ENCODE measurements at regions not wholly inside any gene's neighbourhood (a gene's known extent, or its start where the extent isn't known, plus 50 kb on each side); places are given as distances from the start of the nearest gene placed in this dataset.

DNA sequence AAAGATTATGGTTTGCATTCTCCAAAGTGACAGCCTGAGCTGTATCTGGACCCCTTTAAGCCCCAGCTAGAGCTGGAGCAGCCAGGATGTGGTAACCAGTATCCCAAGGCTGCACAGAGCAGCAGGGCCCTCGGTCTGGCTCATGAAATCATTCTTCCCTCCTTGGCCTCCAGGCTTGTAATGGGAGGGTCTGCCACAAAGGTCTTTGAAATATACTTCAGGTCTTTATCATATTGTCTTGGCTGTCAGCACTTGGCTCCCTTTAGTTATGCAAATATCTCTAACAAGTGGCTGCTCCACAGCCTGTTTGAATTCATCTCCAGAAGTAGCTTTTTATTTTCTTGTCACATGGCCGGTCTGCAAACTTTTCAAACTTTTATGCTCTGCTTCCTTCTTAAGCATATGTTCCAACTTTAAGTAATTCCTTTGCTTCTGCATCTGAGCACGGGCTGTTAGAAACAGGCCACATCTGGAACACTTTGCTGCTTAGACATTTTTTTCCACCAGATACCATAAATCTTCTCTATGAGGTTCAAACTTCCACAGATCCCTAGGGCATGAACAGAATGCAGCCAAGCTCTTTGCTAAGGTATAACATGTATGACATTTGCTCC is 663.4 kb upstream of the MIS18BP1 start:
- TF ChIP-seq, protein P1, sequence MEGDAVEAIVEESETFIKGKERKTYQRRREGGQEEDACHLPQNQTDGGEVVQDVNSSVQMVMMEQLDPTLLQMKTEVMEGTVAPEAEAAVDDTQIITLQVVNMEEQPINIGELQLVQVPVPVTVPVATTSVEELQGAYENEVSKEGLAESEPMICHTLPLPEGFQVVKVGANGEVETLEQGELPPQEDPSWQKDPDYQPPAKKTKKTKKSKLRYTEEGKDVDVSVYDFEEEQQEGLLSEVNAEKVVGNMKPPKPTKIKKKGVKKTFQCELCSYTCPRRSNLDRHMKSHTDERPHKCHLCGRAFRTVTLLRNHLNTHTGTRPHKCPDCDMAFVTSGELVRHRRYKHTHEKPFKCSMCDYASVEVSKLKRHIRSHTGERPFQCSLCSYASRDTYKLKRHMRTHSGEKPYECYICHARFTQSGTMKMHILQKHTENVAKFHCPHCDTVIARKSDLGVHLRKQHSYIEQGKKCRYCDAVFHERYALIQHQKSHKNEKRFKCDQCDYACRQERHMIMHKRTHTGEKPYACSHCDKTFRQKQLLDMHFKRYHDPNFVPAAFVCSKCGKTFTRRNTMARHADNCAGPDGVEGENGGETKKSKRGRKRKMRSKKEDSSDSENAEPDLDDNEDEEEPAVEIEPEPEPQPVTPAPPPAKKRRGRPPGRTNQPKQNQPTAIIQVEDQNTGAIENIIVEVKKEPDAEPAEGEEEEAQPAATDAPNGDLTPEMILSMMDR (IDR thresholded peaks at IDR 0.05; ENCODE audit: low read length), result no peak
- no peak for TF ChIP-seq EZH2 (optimal IDR thresholded peaks at IDR 0.05; ENCODE audit: low read depth, low read length)

Data from MM.1S (cell line).